Spleen (tissue), 11 donors: ENCODE measurements at regions not wholly inside any gene's neighbourhood (a gene's known extent, or its start where the extent isn't known, plus 50 kb on each side); places are given as distances from the start of the nearest gene placed in this dataset.

ENCODE experiments used
- DNase-seq: peaks from one replicate; pipeline ENCODE4 v3.0.0-alpha.2; 2020
- H3K27ac ChIP-seq, 8 donors: fragments of 200-600 bp; sonication (generic) in 7 of 8; 1 replicate in 4 of 8; 2 replicates in 4 of 8; pipeline versions ENCODE4 v1.5.0 to v1.8.0; 2016 to 2021; ENCODE audit warnings: inconsistent platforms in 4 of 8, mild to moderate bottlenecking in 4 of 8, moderate library complexity in 1 of 8
- H3K27me3 ChIP-seq, 7 donors: fragments of 200-600 bp; sonication (generic) in 6 of 7; replicated peaks in 1 of 7; 1 replicate in 4 of 7; 2 replicates in 3 of 7; pipeline versions ENCODE4 v1.5.0 to v1.8.0; 2016 to 2021; ENCODE audit warnings: inconsistent platforms in 3 of 7, mild to moderate bottlenecking in 1 of 7
- H3K36me3 ChIP-seq, 6 donors: fragments of 200-600 bp; sonication (generic) in 5 of 6; 1 replicate in 4 of 6; 2 replicates in 2 of 6; pipeline versions ENCODE4 v1.5.0 to v1.8.0; 2016 to 2021; ENCODE audit warnings: inconsistent platforms in 2 of 6
- H3K4me1 ChIP-seq, 6 donors: fragments of 200-600 bp; sonication (generic) in 5 of 6; 1 replicate in 3 of 6; 2 replicates in 3 of 6; pipeline versions ENCODE4 v1.5.0 to v1.8.0; 2016 to 2021; ENCODE audit warnings: inconsistent platforms in 3 of 6
- H3K4me3 ChIP-seq, 8 donors: fragments of 200-600 bp; sonication (generic) in 7 of 8; 1 replicate in 4 of 8; 2 replicates in 4 of 8; pipeline versions ENCODE4 v1.5.0 to v1.8.0; 2016 to 2021; ENCODE audit warnings: inconsistent platforms in 4 of 8, mild to moderate bottlenecking in 4 of 8, moderate library complexity in 2 of 8
- H3K9me3 ChIP-seq, 8 donors: fragments of 200-600 bp; sonication (generic) in 7 of 8; 1 replicate in 4 of 8; 2 replicates in 4 of 8; pipeline versions ENCODE4 v1.5.0 to v1.8.0; 2016 to 2021; ENCODE audit warnings: inconsistent platforms in 4 of 8
- POLR2A ChIP-seq, 3 donors: fragments of 450-650 bp; IDR thresholded peaks; one replicate each; pipeline ENCODE4 v1.5.1; 2017; ENCODE audit warnings: antibody characterized with exemption in 3 of 3, mild to moderate bottlenecking in 1 of 3
- POLR2AphosphoS5 ChIP-seq, 3 donors: sonication (generic); formaldehyde crosslinking; IDR thresholded peaks; one replicate each; pipeline ENCODE4 v1.5.1; 2017; ENCODE audit warnings: antibody characterized with exemption in 3 of 3
- WGBS, 5 donors: extraction: QIAGEN DNeasy Blood & Tissue Kit in 3 of 5; methylation state at CpG; one replicate each; pipeline versions ENCODE4 v1.1.5 to v1.1.7; 2013 to 2018; 5-methylcytosine and 5-hydroxymethylcytosine counted together
- intact Hi-C: fragments of 100-400 bp; cut with DNase I; formaldehyde crosslinking; loops from one replicate; pipeline ENCODE4 v1.15.0; 2023; ENCODE audit warnings: low total_unique reads
- TF ChIP-seq, protein P1 (sequence below), 11 experiments: fragments of 200-600 bp in 7 of 11; fragments of 450-650 bp in 4 of 11; sonication (generic) in 4 of 11; IDR thresholded peaks in 8 of 11; conservative IDR thresholded peaks in 3 of 11; 1 replicate in 7 of 11; 2 replicates in 4 of 11; pipeline versions ENCODE4 v1.4.0 to v1.8.0; 2016 to 2021; ENCODE audit warnings: antibody characterized with exemption in 11 of 11, inconsistent platforms in 4 of 11, mild to moderate bottlenecking in 1 of 11
- donor health status: healthy with polysubstance abuse.
- donor health status: DM: no; HTN: no; CAD: no; lungs with moderate emphysema.
- donor health status: DM: no; HTN: no; CAD: no.
- donor health status: Bipolar disorder and iron deficiency.
- donor health status: healthy.
- donor health status: DM: no; HTN: no; CAD: no.
- donor health status: DM: yes; HTN: yes; CAD: no.

DNA sequence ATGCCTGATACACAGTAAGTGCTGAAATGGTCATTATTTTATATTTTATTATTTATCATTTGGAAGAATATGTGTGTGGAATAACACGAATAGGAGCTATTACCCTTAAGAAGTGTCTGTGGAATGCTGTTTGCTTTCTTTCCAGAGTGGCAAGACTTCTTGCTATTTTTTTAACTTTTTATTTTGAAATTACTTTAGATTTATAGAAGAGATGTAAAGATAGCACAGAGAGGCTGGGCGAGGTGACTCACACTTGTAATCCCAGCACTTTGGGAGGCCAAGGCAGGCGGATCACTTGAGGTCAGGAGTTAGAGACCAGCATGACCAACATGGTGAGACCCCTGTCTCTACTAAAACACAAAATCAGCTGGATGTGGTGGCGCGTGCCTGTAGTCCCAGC lies 58.9 kb upstream of the PAX6 start:
- DNase-seq: no peak
- H3K27me3 ChIP-seq: peaks cover 0 to 78% (median 11%) of the 10 kb centered on the region in 7 donors
- no peak overlapping the region for H3K4me3 ChIP-seq
- no peaks in the 10 kb centered on the region for H3K9me3 ChIP-seq
- H3K27ac ChIP-seq: no peak overlapping the region
- no peak for TF ChIP-seq POLR2AphosphoS5 (IDR thresholded peaks at IDR 0.05)
- TF ChIP-seq, protein P1, sequence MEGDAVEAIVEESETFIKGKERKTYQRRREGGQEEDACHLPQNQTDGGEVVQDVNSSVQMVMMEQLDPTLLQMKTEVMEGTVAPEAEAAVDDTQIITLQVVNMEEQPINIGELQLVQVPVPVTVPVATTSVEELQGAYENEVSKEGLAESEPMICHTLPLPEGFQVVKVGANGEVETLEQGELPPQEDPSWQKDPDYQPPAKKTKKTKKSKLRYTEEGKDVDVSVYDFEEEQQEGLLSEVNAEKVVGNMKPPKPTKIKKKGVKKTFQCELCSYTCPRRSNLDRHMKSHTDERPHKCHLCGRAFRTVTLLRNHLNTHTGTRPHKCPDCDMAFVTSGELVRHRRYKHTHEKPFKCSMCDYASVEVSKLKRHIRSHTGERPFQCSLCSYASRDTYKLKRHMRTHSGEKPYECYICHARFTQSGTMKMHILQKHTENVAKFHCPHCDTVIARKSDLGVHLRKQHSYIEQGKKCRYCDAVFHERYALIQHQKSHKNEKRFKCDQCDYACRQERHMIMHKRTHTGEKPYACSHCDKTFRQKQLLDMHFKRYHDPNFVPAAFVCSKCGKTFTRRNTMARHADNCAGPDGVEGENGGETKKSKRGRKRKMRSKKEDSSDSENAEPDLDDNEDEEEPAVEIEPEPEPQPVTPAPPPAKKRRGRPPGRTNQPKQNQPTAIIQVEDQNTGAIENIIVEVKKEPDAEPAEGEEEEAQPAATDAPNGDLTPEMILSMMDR (IDR thresholded peaks at IDR 0.05 in 8 of 11, conservative IDR thresholded peaks at IDR 0.05 in 3 of 11): no peak
- no peak for TF ChIP-seq POLR2A (IDR thresholded peaks at IDR 0.05)
- no peaks in the 10 kb centered on the region for H3K4me1 ChIP-seq
- intact Hi-C loops: loop anchor here (10.0 kb wide), 1 partner anchor 475 kb away; no protein-coding TSS in a partner anchor
- no peaks in the 10 kb centered on the region for H3K36me3 ChIP-seq
- 83 to 89% (median 87%) methylated on average over 5 of the region's 5 CpGs for WGBS, 5 donors

- TF ChIP-seq POLR2A (IDR thresholded peaks at IDR 0.05) (no peak), POLR2AphosphoS5 (IDR thresholded peaks at IDR 0.05) (no peak)
- TF ChIP-seq, protein P1 (IDR thresholded peaks at IDR 0.05 in 8 of 11, conservative IDR thresholded peaks at IDR 0.05 in 3 of 11): no peak
- no peak for DNase-seq
- WGBS, 5 donors: 75 to 80% (median 77%) methylated on average over 12 of the region's 12 CpGs
- no peaks in the 10 kb centered on the region for H3K36me3 ChIP-seq
- H3K4me1 ChIP-seq: no peaks in the 10 kb centered on the region
- no peak overlapping the region for H3K4me3 ChIP-seq
- H3K9me3 ChIP-seq: no peaks in the 10 kb centered on the region
- no peak overlapping the region for H3K27ac ChIP-seq
- intact Hi-C loops: no loop called here
- H3K27me3 ChIP-seq: peaks cover 0 to 35% (median 2%) of the 10 kb centered on the region in 7 donors
Measured at GRCh38 chr11:31865606-31866300, 54.6 kb upstream of the PAX6 start.

DNA sequence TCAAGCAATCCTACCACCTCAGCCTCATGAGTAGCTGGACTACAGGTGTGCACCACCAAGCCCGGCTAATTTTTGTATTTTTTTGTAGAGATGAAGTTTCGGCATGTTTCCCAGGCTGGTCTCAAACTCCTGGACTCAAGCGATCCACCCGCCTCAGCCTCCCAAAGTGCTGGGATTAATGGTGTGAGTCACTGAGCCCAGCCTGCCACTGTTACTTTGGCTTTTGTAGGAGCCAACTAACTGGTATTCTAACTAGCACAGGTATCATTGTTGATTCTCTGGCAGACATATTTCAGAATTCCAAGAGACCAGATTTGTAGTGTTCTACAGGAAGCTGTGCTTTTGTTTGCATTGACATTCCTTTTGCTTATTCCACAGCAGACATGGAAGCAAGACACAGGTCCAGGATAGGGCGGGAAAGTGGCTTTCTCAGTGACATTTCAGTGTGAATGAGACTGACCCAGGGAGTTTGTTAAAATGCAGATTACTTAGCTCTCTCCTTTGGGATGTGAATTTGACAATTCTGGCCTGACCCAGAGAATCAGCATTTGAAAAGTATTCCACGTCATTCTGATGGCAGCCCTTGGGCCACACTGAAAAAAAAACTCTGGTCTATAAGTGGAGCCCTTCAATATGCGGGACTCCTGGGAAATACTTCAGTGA lies 52.2 kb upstream of the PAX6 start:
- H3K36me3 ChIP-seq: no peaks in the 10 kb centered on the region
- H3K27me3 ChIP-seq: peaks cover 0 to 18% (median 0%) of the 10 kb centered on the region in 7 donors
- no peaks in the 10 kb centered on the region for H3K9me3 ChIP-seq
- DNase-seq: no peak
- intact Hi-C loops: no loop called here
- H3K4me1 ChIP-seq: no peaks in the 10 kb centered on the region
- no peak overlapping the region for H3K4me3 ChIP-seq
- H3K27ac ChIP-seq: no peak overlapping the region
- no peak for TF ChIP-seq POLR2AphosphoS5 (IDR thresholded peaks at IDR 0.05)
- TF ChIP-seq POLR2A (IDR thresholded peaks at IDR 0.05): no peak
- TF ChIP-seq, protein P1 (IDR thresholded peaks at IDR 0.05 in 8 of 11, conservative IDR thresholded peaks at IDR 0.05 in 3 of 11): no peak
- WGBS, 5 donors: 70 to 82% (median 75%) methylated on average over 7 of the region's 7 CpGs

DNA sequence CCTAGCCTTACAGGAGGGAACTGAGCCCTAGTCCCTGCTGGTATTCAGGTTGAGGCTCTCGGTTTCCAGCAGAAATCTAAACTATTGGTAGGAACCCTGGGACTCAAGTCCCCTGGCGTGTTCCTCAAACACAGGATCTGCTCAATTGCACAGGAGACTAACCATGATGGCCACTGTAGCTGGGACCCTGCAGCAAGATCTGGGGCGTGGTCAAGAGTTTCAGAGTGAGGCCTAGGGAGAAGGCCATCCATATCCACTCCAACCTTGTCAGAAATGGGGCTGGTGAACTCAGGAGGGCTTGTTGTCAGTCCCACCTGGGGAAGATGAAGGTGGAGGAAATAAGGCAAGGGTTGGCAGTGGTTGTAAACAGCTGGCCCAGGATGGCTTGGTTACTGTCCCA lies 49.9 kb upstream of the PAX6 start:
- TF ChIP-seq, protein P1 (IDR thresholded peaks at IDR 0.05 in 8 of 11, conservative IDR thresholded peaks at IDR 0.05 in 3 of 11): no peak
- no peak overlapping the region for H3K4me3 ChIP-seq
- peaks cover 0 to 16% (median 0%) of the 10 kb centered on the region in 7 donors for H3K27me3 ChIP-seq
- no peak overlapping the region for H3K27ac ChIP-seq
- no peaks in the 10 kb centered on the region for H3K4me1 ChIP-seq
- no peak for DNase-seq
- H3K36me3 ChIP-seq: no peaks in the 10 kb centered on the region
- no peaks in the 10 kb centered on the region for H3K9me3 ChIP-seq
- intact Hi-C loops: no loop called here
- 59 to 86% (median 78%) methylated on average over 2 to 3 of the region's 3 CpGs for WGBS, 5 donors
